Muscle layer of duodenum (tissue), 2 donors: ENCODE measurements at regions not wholly inside any gene's neighbourhood (a gene's known extent, or its start where the extent isn't known, plus 50 kb on each side); places are given as distances from the start of the nearest gene placed in this dataset.

Experiments
- H3K27ac ChIP-seq: one replicate; pipeline ENCODE4 v1.7.0; 2013; ENCODE audit warnings: mild to moderate bottlenecking, low read length
- H3K27me3 ChIP-seq: one replicate; pipeline ENCODE4 v1.7.0; 2013; ENCODE audit warnings: low read depth, mild to moderate bottlenecking, control low read depth, low read length
- H3K36me3 ChIP-seq, 2 donors: one replicate each; pipeline ENCODE4 v1.7.0; 2013; ENCODE audit warnings: low read length in 2 of 2, control low read depth in 1 of 2, mild to moderate bottlenecking in 1 of 2; ENCODE audit not compliant: insufficient read depth in 2 of 2, control insufficient read depth in 1 of 2
- H3K4me1 ChIP-seq, 2 donors: one replicate each; pipeline ENCODE4 v1.7.0; 2013; ENCODE audit warnings: low read length in 2 of 2, mild to moderate bottlenecking in 2 of 2, control low read depth in 1 of 2, moderate library complexity in 1 of 2; ENCODE audit not compliant: insufficient read depth in 2 of 2, control insufficient read depth in 1 of 2
- H3K4me3 ChIP-seq, 2 donors: one replicate each; pipeline ENCODE4 v1.7.0; 2013; ENCODE audit warnings: low read length in 2 of 2, low read depth in 1 of 2, mild to moderate bottlenecking in 1 of 2
- H3K9me3 ChIP-seq, 2 donors: one replicate each; pipeline ENCODE4 v1.7.0; 2013; ENCODE audit warnings: low read length in 2 of 2, control low read depth in 1 of 2, mild to moderate bottlenecking in 1 of 2; ENCODE audit not compliant: control insufficient read depth in 1 of 2
- donor health status: healthy.

DNA sequence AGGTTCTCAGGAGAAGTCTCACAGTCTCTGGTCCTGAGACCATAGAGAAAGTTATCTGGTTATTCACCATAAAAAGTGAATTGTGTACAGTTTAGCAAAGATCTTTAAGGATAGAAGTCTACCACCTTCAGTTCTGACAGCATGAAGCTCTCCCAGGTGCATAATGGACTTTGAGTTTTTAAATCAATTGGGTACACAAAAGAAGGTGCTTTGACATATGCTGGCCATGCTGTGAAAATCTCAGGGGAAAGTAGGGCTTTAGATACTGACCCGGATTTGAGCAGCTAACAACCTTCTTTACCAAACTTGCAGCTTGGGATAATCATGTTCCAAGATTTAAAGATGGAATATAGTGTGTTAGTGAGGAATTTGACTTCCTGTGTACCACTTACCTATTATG is 264.2 kb downstream of the ZSWIM6 start:
- Histone ChIP-seq H3K4me3 (no peak overlapping the region), H3K9me3 (no peaks in the 10 kb centered on the region), H3K27me3 (no peaks in the 10 kb centered on the region), H3K27ac (no peak overlapping the region), H3K4me1 (peaks cover 0 to 3% of the 10 kb centered on the region in 2 donors), H3K36me3 (no peaks in the 10 kb centered on the region)

DNA sequence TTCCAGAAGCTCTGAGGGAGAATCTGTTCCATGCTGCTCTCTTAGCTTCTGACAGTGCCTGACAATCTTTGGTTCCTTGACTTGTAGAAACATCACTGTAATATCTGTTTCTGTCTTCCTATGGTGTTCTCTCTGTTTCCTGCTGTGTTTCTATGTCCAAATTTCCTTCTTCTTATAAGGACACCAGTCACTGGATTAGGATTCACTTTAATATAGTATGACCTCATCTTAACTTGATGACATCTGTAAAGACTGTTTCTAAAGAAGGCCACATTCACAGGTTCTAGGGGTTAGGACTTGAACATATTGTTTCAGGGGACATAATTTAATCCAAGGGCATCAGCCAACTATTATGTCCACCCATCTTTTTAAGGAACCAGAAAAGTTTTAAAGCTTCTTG is 265.6 kb downstream of the ZSWIM6 start:
- peaks cover 0 to 3% of the 10 kb centered on the region in 2 donors for H3K4me1 ChIP-seq
- H3K27ac ChIP-seq: no peak overlapping the region
- no peaks in the 10 kb centered on the region for H3K9me3 ChIP-seq
- H3K4me3 ChIP-seq: no peak overlapping the region
- H3K36me3 ChIP-seq: no peaks in the 10 kb centered on the region
- no peaks in the 10 kb centered on the region for H3K27me3 ChIP-seq

DNA sequence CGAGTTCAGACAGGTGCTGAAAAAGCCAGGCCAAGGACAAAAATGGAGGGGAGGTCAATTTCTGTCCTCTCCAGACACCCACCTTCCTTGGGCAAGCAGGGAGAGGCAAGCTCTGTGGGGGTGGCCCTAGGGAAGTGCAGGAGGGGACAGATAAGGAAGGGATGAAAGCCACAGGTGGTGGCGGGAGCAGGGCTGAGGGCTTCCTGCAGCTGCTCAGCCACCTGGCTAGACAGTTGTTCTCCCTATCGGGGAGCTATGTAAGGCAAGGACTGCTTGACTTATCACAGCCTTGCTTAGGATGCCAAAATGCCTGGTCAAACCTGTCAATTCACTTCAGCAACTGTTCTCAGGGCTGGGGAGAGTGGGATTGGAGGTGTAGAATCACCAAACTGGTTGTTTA is 266.1 kb downstream of the ZSWIM6 start:
- no peaks in the 10 kb centered on the region for H3K9me3 ChIP-seq
- H3K27me3 ChIP-seq: no peaks in the 10 kb centered on the region
- no peak overlapping the region for H3K4me3 ChIP-seq
- no peaks in the 10 kb centered on the region for H3K36me3 ChIP-seq
- H3K4me1 ChIP-seq: peaks cover 0 to 5% of the 10 kb centered on the region in 2 donors
- H3K27ac ChIP-seq: no peak overlapping the region

DNA sequence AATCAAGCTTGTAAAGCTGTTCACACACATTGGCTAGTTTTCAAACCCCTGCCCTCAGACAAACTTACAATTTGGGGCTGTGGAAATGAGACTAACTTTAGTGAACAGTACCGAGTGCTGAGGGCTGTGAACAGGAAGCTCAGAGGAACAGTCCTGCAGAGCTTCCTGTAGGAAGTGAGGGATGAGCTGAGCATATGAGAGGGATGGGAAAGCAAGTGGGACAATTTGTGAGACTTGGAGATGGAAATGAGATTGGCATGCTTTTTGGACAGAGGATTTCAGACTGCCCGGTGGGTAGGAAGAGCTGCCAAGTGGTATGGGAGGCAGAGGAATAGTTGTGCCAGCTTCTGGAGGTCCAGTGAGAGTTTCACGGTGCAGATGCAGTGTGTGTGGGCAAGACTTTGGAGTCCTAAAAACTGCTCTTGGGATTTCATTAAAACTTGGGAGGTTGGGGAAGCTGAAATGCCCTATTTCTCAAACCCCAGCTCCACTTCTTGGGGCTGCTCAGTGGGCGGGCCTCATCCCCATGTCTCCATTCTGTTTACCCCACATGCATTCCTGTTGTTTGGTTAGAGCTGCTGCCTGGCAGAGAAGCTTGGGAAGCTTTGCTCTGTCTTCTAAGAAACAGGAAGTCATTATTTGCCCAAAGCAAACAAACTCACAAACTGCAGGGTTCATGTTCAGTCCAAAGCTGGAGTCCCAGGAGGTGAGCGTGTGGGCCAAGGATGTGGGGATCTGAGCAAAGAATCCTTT is 267.5 kb downstream of the ZSWIM6 start:
- H3K27me3 ChIP-seq: no peaks in the 10 kb centered on the region
- peaks cover 0 to 10% of the 10 kb centered on the region in 2 donors for H3K4me1 ChIP-seq
- no peaks in the 10 kb centered on the region for H3K36me3 ChIP-seq
- no peak overlapping the region for H3K27ac ChIP-seq
- H3K9me3 ChIP-seq: no peaks in the 10 kb centered on the region
- H3K4me3 ChIP-seq: no peak overlapping the region

DNA sequence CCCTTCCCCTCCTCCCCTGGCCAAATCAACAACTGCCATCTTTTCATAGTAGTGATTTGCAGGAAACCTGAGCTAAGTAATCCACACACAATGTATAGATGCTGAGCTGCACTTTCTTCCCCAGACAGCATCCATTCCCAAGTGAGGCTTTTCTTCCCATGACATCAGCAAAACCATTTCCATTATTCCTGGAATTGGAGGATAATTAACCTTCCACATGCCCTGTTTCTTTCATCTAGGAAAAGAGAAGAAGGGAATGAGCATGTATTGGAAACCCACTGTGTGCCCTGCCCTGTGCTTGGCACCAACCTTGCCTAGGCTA is 268.0 kb downstream of the ZSWIM6 start:
- H3K4me1 ChIP-seq: peaks cover 0 to 10% of the 10 kb centered on the region in 2 donors
- H3K27ac ChIP-seq: no peak overlapping the region
- H3K9me3 ChIP-seq: no peaks in the 10 kb centered on the region

DNA sequence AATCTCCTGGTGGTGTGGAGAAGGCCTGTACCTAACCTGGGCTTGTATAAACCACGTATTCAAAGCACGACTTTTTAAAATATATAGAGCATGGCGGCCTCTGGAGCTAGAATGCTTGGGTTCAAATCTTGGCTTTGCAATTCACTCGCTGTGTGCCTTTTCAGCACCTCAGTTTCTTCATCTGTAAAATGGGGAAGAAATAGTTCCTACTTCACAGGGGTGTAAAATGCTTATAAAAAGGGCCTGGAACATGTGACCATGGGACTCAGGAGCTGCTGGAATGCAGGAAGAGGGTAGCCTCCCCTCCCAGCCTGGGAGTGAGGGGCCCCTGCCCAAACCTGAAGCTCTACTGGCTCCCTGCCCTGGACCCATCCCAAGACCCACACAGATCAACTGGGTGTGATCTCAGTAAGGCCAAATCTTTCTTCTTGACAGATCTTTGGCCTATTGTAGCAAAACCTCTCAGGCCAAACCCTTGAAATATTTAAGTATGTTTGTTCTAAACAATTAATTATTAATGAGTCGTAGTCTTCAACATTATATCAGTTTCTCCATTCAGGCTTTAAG is 269.0 kb downstream of the ZSWIM6 start:
- H3K36me3 ChIP-seq: no peaks in the 10 kb centered on the region
- no peak overlapping the region for H3K4me3 ChIP-seq
- no peaks in the 10 kb centered on the region for H3K27me3 ChIP-seq
- no peak overlapping the region for H3K27ac ChIP-seq
- H3K4me1 ChIP-seq: peaks cover 0 to 10% of the 10 kb centered on the region in 2 donors
- no peaks in the 10 kb centered on the region for H3K9me3 ChIP-seq

More for the DNA sequence above, 268.0 kb downstream of the ZSWIM6 start:
- no peak overlapping the region for H3K4me3 ChIP-seq
- H3K36me3 ChIP-seq: no peaks in the 10 kb centered on the region
- no peaks in the 10 kb centered on the region for H3K27me3 ChIP-seq

DNA sequence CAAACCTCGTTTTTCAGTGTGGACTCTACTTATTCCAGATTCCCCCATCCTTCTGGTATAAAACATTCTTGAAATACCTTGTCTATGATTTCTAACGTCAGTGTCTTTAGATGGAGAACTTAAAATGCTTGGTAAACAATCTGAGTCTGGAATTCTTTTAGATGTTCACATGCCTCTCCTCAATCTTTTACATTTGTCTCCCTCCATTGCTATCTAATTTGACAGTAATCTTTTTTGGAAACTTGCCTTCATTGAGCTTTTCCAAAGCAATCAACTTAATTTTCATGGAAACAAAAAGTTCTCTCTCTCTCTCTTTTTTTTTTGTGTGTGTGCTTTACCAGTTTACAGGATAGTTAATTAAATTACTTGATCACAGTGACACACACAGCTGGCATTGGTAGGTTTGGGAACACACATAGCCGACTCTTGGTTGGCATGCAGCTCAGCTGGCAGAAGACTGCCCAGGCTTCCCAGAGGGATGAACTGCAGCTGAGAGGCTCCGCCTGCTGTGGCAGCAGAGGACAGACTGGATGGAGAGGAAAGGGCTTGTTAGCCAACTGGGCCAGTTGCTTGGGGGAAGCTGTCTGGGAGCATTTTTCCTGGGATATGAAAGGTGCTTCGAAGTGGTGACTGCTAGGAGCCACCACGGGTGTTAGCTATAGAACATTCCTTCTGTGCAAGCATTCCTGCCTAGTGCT is 271.3 kb downstream of the ZSWIM6 start:
- Histone ChIP-seq H3K27ac (no peak overlapping the region), H3K36me3 (no peaks in the 10 kb centered on the region), H3K9me3 (no peaks in the 10 kb centered on the region), H3K27me3 (no peaks in the 10 kb centered on the region), H3K4me1 (peaks cover 0 to 10% of the 10 kb centered on the region in 2 donors), H3K4me3 (no peak overlapping the region)

DNA sequence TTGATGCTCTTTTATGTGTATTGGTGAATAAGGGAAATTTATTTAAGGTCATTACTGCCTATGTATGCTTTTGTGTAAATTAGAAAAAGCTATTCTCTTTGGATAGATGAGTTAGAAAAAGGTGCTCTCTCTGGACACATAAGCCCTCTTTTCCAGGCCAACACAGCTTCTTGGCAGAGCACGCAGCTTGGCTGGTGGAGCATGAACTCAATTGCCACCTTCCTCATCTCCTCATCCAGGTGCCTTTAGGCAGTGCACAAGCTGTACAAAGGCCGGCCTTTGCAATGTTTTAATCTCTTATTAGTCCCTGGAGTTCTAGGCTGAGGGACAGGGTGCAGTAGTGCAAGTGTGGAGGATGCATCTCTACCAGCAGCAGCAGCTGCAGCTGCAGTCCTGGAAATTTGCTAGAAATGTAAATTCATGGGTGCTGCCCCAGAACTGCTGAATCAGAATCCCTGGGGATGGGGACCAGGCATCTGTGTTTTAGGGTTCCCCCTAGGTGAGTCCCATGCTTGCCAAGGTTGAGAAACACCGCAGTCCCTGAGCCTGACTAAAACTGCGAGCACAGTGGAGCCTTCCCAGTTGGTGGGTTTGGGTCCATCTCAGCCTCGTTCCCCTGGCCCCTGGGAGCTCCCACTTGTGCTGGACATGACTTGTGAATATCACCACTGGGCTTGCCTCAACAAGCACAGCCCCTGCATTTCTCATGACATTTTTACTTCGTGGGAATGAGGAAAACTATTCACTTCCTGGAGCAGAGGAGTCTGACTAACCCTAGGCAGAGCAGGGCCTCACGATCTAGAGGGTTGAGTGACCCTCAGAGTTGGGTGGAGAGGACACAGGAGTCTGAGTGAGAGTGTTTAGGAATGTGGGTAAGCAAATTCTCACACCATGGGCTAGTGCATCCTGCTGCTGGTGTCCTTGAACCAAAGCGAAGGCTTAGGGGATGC is 272.3 kb downstream of the ZSWIM6 start:
- H3K4me3 ChIP-seq: no peak overlapping the region
- no peak overlapping the region for H3K27ac ChIP-seq
- no peaks in the 10 kb centered on the region for H3K27me3 ChIP-seq
- no peaks in the 10 kb centered on the region for H3K9me3 ChIP-seq
- peaks cover 0 to 10% of the 10 kb centered on the region in 2 donors for H3K4me1 ChIP-seq
- H3K36me3 ChIP-seq: no peaks in the 10 kb centered on the region

DNA sequence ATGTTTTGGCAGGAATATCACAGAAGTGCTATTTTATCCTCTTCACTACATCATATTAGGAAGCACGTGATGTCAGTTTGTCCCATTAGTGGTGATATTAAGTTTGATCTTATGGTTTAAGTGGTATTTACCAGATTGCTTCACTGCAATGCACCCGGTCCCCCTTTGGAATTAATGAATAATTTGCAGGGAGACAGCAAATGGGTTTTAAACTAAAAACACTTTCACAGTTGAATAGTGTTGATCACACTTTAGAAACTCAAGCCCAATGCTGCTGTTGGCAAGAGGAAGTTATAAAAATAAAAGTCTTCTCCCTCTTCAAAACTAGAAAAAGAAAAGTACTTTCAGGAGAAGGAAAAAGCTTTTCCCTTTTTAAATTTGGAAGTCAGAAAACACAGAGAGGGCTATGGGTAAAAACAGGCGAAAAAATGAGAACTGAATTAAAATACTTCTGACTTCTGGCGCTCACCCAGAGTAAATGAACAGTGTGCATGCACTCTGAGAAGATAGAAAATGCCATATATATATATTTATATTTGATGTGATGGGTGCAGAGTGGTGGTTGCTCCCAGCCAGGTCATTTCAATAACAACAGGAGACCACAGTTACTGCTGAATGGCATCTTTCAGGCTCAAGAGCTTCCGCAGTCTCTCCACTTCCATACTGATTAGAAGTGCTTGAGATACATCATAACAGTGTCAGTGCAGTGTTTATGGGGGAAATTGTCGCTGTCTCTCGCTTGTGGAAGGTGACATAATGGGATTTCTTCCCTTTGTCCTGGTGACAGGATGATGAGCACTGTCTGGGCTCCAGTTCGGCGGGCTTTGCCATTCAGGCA is 278.0 kb downstream of the ZSWIM6 start:
- Histone ChIP-seq H3K4me3 (no peak overlapping the region), H3K9me3 (no peaks in the 10 kb centered on the region), H3K4me1 (no peaks in the 10 kb centered on the region), H3K36me3 (no peaks in the 10 kb centered on the region), H3K27me3 (no peaks in the 10 kb centered on the region), H3K27ac (no peak overlapping the region)

DNA sequence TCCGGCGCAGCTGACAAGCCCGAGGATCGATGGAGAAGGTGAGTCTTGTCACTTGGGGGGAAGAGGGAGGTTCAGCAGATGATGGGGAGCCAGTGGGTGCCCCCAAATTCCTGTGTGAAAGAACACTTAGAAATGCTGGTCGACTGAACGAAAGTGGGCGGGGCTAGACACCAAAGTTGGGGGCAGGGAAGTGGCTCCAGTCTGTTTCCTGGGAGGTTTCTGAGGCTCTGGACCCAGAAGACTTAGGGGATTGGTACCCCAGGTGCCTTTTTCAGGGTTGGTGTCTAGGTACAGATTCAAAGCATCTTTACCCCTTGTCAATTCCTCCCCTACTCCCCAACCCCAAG is 278.6 kb downstream of the ZSWIM6 start:
- no peak overlapping the region for H3K4me3 ChIP-seq
- no peaks in the 10 kb centered on the region for H3K36me3 ChIP-seq
- H3K27me3 ChIP-seq: no peaks in the 10 kb centered on the region
- no peaks in the 10 kb centered on the region for H3K9me3 ChIP-seq
- H3K27ac ChIP-seq: no peak overlapping the region
- no peaks in the 10 kb centered on the region for H3K4me1 ChIP-seq
